ENCODE measurements at regions not wholly inside any gene's neighbourhood (a gene's known extent, or its start where the extent isn't known, plus 50 kb on each side); places are given as distances from the start of the nearest gene placed in this dataset.

DNA sequence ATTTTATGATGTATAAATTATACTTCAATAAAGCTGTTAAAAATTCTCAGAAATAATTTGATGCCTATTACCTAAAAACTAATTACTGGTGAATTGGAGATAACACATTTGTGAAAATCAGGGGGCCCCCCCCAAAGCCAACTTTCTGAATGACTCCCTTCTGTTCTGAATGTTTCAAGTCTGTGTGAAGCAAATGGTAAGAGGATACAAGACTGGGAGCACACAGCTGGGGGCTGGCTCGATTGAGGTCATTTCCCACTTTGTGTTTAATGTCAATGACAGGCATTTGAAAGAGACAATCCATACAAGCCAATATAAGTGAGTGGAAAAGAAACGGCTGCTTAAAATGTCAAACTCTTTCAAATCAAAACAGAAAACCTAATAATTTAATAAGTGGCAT, 155.8 kb downstream of the SH2D1A start:
- TF ChIP-seq, protein P1, sequence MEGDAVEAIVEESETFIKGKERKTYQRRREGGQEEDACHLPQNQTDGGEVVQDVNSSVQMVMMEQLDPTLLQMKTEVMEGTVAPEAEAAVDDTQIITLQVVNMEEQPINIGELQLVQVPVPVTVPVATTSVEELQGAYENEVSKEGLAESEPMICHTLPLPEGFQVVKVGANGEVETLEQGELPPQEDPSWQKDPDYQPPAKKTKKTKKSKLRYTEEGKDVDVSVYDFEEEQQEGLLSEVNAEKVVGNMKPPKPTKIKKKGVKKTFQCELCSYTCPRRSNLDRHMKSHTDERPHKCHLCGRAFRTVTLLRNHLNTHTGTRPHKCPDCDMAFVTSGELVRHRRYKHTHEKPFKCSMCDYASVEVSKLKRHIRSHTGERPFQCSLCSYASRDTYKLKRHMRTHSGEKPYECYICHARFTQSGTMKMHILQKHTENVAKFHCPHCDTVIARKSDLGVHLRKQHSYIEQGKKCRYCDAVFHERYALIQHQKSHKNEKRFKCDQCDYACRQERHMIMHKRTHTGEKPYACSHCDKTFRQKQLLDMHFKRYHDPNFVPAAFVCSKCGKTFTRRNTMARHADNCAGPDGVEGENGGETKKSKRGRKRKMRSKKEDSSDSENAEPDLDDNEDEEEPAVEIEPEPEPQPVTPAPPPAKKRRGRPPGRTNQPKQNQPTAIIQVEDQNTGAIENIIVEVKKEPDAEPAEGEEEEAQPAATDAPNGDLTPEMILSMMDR (IDR thresholded peaks at IDR 0.05): no peak
- TF ChIP-seq POLR2AphosphoS5 (IDR thresholded peaks at IDR 0.05): no peak
- no peak for TF ChIP-seq POLR2A (IDR thresholded peaks at IDR 0.05)

All from transverse colon (tissue), 4 donors.